GM20000 (cell line): ENCODE measurements at regions not wholly inside any gene's neighbourhood (a gene's known extent, or its start where the extent isn't known, plus 50 kb on each side); places are given as distances from the start of the nearest gene placed in this dataset.

Experiments used
- DNase-seq: peaks from one replicate; pipeline ENCODE4 v3.0.0; 2012; ENCODE audit warnings: low spot score
- TF ChIP-seq, protein P1 (sequence below): IDR thresholded peaks from 2 replicates; pipeline ENCODE4 v1.5.1; 2012; ENCODE audit warnings: mild to moderate bottlenecking, control low read depth; ENCODE audit errors: extremely low read depth, missing control alignments

- TF ChIP-seq, protein P1, sequence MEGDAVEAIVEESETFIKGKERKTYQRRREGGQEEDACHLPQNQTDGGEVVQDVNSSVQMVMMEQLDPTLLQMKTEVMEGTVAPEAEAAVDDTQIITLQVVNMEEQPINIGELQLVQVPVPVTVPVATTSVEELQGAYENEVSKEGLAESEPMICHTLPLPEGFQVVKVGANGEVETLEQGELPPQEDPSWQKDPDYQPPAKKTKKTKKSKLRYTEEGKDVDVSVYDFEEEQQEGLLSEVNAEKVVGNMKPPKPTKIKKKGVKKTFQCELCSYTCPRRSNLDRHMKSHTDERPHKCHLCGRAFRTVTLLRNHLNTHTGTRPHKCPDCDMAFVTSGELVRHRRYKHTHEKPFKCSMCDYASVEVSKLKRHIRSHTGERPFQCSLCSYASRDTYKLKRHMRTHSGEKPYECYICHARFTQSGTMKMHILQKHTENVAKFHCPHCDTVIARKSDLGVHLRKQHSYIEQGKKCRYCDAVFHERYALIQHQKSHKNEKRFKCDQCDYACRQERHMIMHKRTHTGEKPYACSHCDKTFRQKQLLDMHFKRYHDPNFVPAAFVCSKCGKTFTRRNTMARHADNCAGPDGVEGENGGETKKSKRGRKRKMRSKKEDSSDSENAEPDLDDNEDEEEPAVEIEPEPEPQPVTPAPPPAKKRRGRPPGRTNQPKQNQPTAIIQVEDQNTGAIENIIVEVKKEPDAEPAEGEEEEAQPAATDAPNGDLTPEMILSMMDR: no peak
- no peak for DNase-seq
Measured at GRCh38 chr20:52595518-52595917, 376.6 kb upstream of the TSHZ2 start.

DNA sequence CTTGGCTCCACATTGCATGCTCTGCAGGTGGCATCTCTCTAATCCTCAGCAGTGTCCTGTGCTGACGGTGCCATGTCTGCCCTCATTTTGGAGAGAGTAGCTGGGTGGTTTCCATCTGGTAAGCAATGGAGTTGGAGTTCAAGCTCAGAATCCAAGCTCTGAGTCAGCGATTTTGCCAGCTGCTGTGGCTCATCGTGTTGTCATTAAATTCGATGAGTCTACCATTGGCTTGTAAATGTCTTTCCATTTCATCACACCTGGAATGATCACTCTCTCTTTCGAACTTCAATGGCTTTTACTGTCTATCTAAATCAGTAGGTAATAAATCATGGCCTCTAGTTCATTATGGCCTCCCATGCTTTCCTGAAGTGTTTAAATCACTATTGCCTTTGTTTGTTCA, 378.5 kb upstream of the TSHZ2 start:
- TF ChIP-seq, protein P1: no peak

DNA sequence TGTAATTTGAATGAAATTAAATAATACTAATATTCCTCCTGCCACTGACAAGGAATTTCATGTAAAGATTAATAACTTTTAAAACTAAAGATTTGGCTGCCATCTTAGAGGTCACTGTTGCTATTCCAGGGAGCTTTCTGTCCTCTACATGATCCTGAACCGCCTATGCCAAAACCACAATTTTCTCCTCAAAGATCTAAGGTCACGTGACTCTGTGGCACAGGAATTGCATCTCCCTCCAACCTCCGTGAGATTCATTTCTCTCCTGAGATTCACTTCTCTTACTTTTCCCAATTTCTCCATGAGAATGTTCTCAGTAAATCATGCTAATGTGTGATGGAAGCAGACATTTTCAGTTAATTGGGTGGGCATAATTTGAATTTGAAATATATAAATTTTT, 379.6 kb upstream of the TSHZ2 start:
- no peak for DNase-seq
- TF ChIP-seq, protein P1: no peak

More for the DNA sequence above, 378.5 kb upstream of the TSHZ2 start:
- DNase-seq: no peak

GRCh38 chr20:52590100-52590499, 382.1 kb upstream of the TSHZ2 start:
- TF ChIP-seq, protein P1: no peak

GRCh38 chr20:52589251-52589812, 382.8 kb upstream of the TSHZ2 start:
- TF ChIP-seq, protein P1: no peak
- no peak for DNase-seq

More at GRCh38 chr20:52590100-52590499, 382.1 kb upstream of the TSHZ2 start:
- DNase-seq: no peak

- TF ChIP-seq, protein P1: no peak
Measured at GRCh38 chr20:52586660-52587059, 385.5 kb upstream of the TSHZ2 start.

GRCh38 chr20:52585333-52585732, 386.8 kb upstream of the TSHZ2 start:
- no peak for DNase-seq
- TF ChIP-seq, protein P1: no peak

More at GRCh38 chr20:52586660-52587059, 385.5 kb upstream of the TSHZ2 start:
- DNase-seq: no peak
